Progenitor cell of endocrine pancreas (in vitro differentiated cells): ENCODE measurements at regions not wholly inside any gene's neighbourhood (a gene's known extent, or its start where the extent isn't known, plus 50 kb on each side); places are given as distances from the start of the nearest gene placed in this dataset.
"Not testable (repeated sequence)": the region's sequence is repeated elsewhere in the genome, so short reads cannot be mapped to it uniquely, and the experiment has no call there.

Experiments used
- DNase-seq: peaks from one replicate; pipeline ENCODE4 v3.0.0; 2021; ENCODE audit warnings: low spot score; ENCODE audit not compliant: unreplicated experiment
- H3K27ac Mint-ChIP-seq: 2 replicates; pipeline ENCODE4 v1.8.0; 2021; ENCODE audit warnings: mild to moderate bottlenecking, moderate library complexity, mixed read lengths
- H3K27me3 Mint-ChIP-seq: 2 replicates; pipeline ENCODE4 v1.8.0; 2021; ENCODE audit warnings: mixed read lengths
- H3K36me3 Mint-ChIP-seq: 2 replicates; pipeline ENCODE4 v1.8.0; 2022; ENCODE audit warnings: mixed read lengths; ENCODE audit not compliant: insufficient read depth
- H3K4me1 Mint-ChIP-seq: 2 replicates; pipeline ENCODE4 v1.8.0; 2021; ENCODE audit warnings: low read depth, mixed read lengths
- H3K4me3 Mint-ChIP-seq: 2 replicates; pipeline ENCODE4 v1.8.0; 2021; ENCODE audit warnings: low read depth, mild to moderate bottlenecking, moderate library complexity, mixed read lengths
- H3K9me3 Mint-ChIP-seq: 2 replicates; pipeline ENCODE4 v1.8.0; 2021; ENCODE audit warnings: low read depth, mixed read lengths
- TF ChIP-seq, protein P1 (sequence below): fragments of 200-600 bp; sonication (generic); IDR thresholded peaks from one replicate; pipeline ENCODE4 v1.5.0; 2021; ENCODE audit warnings: antibody characterized with exemption, mild to moderate bottlenecking; ENCODE audit not compliant: unreplicated experiment

DNA sequence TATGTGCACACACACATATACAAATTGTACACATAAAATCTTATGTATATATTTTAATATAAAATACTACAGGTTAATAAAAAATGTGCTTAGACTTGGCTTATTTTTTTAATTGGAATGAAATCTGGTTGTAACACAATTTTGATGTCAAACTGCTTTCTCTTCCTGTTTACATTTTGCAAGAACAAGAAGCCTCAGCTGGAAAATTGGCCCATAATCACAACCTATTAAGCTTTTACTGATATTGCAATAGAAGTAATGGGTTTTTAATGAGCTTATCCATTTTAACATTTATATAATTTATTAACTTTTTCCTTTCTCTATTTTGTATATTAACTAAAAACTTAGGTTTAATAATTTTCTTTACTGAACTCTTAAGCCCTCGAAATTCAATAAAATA is 165.9 kb downstream of the PCDH10 start:
- no peaks in the 10 kb centered on the region for H3K9me3 Mint-ChIP-seq
- no peak overlapping the region for H3K27ac Mint-ChIP-seq
- H3K4me3 Mint-ChIP-seq = no peak overlapping the region
- TF ChIP-seq, protein P1, sequence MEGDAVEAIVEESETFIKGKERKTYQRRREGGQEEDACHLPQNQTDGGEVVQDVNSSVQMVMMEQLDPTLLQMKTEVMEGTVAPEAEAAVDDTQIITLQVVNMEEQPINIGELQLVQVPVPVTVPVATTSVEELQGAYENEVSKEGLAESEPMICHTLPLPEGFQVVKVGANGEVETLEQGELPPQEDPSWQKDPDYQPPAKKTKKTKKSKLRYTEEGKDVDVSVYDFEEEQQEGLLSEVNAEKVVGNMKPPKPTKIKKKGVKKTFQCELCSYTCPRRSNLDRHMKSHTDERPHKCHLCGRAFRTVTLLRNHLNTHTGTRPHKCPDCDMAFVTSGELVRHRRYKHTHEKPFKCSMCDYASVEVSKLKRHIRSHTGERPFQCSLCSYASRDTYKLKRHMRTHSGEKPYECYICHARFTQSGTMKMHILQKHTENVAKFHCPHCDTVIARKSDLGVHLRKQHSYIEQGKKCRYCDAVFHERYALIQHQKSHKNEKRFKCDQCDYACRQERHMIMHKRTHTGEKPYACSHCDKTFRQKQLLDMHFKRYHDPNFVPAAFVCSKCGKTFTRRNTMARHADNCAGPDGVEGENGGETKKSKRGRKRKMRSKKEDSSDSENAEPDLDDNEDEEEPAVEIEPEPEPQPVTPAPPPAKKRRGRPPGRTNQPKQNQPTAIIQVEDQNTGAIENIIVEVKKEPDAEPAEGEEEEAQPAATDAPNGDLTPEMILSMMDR = no peak
- H3K27me3 Mint-ChIP-seq = no peaks in the 10 kb centered on the region
- no peaks in the 10 kb centered on the region for H3K36me3 Mint-ChIP-seq
- DNase-seq = no peak
- no peaks in the 10 kb centered on the region for H3K4me1 Mint-ChIP-seq

DNA sequence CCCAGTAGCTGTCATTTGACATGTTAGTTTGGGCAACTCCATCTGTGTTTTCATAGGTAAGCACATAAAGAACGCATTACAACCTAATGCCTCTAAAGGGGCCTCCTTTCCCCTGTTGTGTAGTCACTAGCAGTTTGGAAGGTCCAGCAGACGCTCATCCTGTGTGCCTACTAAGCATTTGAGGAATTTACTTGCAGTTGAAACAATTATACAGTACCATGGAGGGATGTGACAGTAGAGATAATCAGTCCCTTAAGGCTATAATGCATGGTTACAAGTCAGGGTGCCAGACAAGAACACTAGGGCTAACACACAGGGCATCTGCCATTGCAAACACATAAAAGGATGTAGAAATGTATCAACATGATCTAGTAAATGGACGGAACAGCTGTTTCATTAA is 138.3 kb downstream of the PCDH10 start:
- H3K4me3 Mint-ChIP-seq = no peak overlapping the region

DNA sequence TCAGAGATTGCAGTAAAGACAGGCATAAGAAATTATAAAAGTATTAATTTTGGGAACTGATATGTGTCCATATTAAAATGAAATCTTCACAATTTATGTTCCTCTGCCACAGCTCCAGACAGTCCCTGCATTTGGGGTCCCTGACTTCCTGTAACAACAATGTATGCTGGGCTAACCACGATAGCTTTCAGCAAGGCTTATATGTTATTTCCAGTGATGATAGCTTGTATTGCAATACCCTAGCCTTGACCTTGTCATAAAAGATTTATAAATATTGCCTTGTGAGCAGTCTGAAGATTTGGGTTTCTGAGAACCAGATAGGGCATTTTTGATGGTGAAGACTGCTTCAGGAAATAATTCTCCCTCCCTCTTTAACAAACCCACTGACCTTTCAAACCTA is 129.5 kb downstream of the PCDH10 start:
- no peaks in the 10 kb centered on the region for H3K27me3 Mint-ChIP-seq

More for the DNA sequence above, 138.3 kb downstream of the PCDH10 start:
- Mint-ChIP-seq H3K27me3 (no peaks in the 10 kb centered on the region), H3K9me3 (no peaks in the 10 kb centered on the region), H3K36me3 (no peaks in the 10 kb centered on the region), H3K4me1 (no peaks in the 10 kb centered on the region), H3K27ac (no peak overlapping the region)
- TF ChIP-seq, protein P1 = no peak
- DNase-seq = no peak

DNA sequence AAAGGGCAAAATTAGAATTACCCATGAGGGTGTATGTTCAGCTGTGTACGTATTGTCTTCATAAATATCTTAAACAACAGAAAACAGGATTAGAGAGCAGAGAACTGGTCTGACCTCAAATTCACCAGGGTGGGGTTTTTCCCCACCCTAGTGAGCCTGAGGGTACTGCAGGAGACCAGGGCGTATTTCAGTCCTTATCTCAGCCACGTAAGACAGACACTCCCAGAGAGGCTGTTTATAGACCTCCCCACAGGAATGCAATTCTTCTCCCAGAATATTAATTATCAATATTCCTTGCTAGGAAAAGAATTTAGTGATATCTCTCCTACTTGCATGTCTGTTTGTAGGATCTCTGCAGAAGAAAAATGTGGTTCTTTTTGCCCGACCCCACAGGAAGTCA is 128.8 kb downstream of the PCDH10 start:
- H3K27ac Mint-ChIP-seq, H3K36me3 Mint-ChIP-seq, H3K9me3 Mint-ChIP-seq, DNase-seq, H3K27me3 Mint-ChIP-seq, H3K4me3 Mint-ChIP-seq, H3K4me1 Mint-ChIP-seq: not testable (repeated sequence)

More for the DNA sequence above, 129.5 kb downstream of the PCDH10 start:
- H3K9me3 Mint-ChIP-seq = peaks cover 9% of the 10 kb centered on the region
- TF ChIP-seq, protein P1 = no peak
- no peak for DNase-seq
- no peaks in the 10 kb centered on the region for H3K36me3 Mint-ChIP-seq
- no peaks in the 10 kb centered on the region for H3K4me1 Mint-ChIP-seq
- no peak overlapping the region for H3K4me3 Mint-ChIP-seq
- H3K27ac Mint-ChIP-seq = no peak overlapping the region

DNA sequence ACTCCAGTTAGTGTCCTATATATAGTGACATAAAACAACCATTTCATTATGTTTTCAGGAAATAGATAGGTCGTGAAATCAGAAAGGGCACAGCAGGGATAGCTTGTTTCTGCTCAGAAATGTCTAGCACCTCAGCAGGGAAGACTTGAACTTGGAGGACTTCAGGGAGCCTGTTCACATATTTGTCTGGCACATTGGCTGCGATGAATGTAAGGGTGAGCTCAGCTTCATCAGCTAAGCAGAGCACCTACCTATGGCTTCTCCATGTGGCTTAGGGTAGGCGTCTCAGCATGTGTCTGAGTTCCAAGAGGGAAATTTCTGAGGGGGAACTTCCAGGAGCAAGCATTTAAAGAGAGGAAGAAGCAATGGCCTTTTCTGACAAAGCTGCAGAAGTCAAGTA is 126.2 kb downstream of the PCDH10 start:
- no peak for DNase-seq
- H3K4me1 Mint-ChIP-seq = peaks cover 6% of the 10 kb centered on the region
- no peak overlapping the region for H3K4me3 Mint-ChIP-seq
- no peaks in the 10 kb centered on the region for H3K27me3 Mint-ChIP-seq
- H3K27ac Mint-ChIP-seq = no peak overlapping the region
- TF ChIP-seq, protein P1 = no peak
- no peaks in the 10 kb centered on the region for H3K36me3 Mint-ChIP-seq
- H3K9me3 Mint-ChIP-seq = peaks cover 9% of the 10 kb centered on the region

DNA sequence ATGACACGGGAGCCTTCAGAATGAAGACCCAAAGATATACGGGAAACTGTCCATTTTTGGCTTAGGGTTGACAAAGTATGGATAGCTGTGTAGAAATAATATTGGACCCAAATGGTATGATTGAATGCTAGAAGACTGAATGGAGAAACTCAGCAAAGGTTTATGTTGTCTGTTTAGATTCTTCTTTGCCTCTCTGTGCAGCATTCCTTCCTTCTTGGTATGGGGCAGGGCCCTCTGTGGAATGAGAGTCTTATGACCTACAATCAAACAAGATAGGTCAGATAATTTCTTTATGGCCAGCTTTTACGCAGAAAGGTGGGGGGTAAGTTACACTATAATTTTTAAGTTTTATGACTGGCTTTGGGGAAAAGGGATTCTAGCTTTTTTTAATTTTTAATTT is 124.3 kb downstream of the PCDH10 start:
- no peak for DNase-seq
- TF ChIP-seq, protein P1 = no peak
- peaks cover 9% of the 10 kb centered on the region for H3K9me3 Mint-ChIP-seq
- peak overlapping the region; percentile 76 for H3K27ac Mint-ChIP-seq
- H3K36me3 Mint-ChIP-seq = no peaks in the 10 kb centered on the region
- H3K4me3 Mint-ChIP-seq = no peak overlapping the region
- H3K27me3 Mint-ChIP-seq = no peaks in the 10 kb centered on the region
- peaks cover 15% of the 10 kb centered on the region for H3K4me1 Mint-ChIP-seq
